ENCODE measurements at regions not wholly inside any gene's neighbourhood (a gene's known extent, or its start where the extent isn't known, plus 50 kb on each side); places are given as distances from the start of the nearest gene placed in this dataset.

DNA sequence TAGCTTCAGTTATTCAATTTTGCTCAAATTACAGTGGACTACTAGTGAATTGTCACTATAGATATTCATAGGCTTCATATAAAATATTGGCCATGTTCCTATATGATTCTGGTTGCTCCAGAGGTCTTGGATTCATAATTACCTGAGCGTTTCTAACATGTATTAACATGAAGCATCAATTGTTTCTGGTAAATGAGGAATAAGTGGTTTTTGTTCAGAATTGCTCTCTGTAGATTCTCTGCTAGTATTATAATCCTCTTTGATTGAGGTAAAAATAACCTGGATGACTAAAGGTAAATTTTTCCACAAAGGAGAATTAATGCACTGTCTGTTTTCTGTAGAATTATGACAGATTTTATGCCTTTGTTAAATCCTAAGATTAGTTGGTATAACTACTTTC, 258.1 kb upstream of the CNTN6 start:
- CTCF ChIA-PET = no interaction called here
- Mint-ChIP-seq H3K27ac (no peak overlapping the region), H3K9me3 (peaks cover 6% of the 10 kb centered on the region), H3K4me3 (no peak overlapping the region), H3K4me1 (no peaks in the 10 kb centered on the region), H3K36me3 (ENCODE audit: low read depth) (no peaks in the 10 kb centered on the region), H3K27me3 (no peaks in the 10 kb centered on the region)
- POLR2A ChIA-PET = no interaction called here
- no peak for DNase-seq

DNA sequence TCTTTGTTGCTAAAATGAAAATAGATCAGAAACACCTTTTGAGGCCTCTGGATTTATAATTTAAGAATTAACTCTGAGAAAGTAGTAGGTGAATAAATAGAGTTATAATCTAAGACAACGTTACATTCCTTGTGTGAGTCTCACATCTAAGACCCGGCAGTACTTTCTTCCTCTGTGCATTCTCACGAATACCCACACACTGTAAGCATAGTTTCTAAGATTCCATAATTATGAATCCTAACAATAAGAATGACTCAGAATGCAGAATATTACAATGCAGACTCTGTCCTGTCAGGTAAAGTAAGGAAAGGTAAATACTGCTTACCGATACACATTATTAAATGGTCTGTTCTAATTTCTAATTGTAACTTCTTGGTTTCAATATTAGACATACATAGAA, 257.7 kb upstream of the CNTN6 start:
- no peaks in the 10 kb centered on the region for H3K27me3 Mint-ChIP-seq
- H3K9me3 Mint-ChIP-seq = peaks cover 8% of the 10 kb centered on the region
- H3K36me3 Mint-ChIP-seq (ENCODE audit: low read depth) = no peaks in the 10 kb centered on the region
- no peaks in the 10 kb centered on the region for H3K4me1 Mint-ChIP-seq
- CTCF ChIA-PET = no interaction called here
- H3K4me3 Mint-ChIP-seq = no peak overlapping the region
- DNase-seq = no peak
- no peak overlapping the region for H3K27ac Mint-ChIP-seq
- POLR2A ChIA-PET = no interaction called here

DNA sequence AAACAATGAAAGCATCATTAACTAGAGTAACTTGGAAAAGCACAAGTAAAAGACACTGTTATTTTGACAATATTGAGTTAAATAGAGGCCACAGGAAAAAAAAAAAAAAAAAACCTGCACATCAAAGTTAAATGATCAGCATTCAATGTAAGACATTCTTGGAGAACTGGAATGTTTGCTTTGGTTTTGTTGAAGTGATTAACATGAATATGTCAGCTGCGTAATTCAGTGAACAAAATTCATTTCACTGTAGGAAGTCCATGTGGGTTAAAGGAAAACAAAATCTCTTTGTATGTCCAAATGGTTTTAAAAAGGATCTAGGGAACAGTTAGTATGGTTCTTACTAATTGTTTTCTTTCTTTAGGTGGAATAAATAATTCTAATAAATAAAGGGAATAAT, 252.8 kb upstream of the CNTN6 start:
- Mint-ChIP-seq H3K36me3 (ENCODE audit: low read depth) (no peaks in the 10 kb centered on the region), H3K4me3 (no peak overlapping the region), H3K27me3 (no peaks in the 10 kb centered on the region), H3K27ac (no peak overlapping the region), H3K9me3 (peaks cover 2% of the 10 kb centered on the region), H3K4me1 (no peaks in the 10 kb centered on the region)
- POLR2A ChIA-PET = no interaction called here
- no peak for DNase-seq
- CTCF ChIA-PET = no interaction called here

DNA sequence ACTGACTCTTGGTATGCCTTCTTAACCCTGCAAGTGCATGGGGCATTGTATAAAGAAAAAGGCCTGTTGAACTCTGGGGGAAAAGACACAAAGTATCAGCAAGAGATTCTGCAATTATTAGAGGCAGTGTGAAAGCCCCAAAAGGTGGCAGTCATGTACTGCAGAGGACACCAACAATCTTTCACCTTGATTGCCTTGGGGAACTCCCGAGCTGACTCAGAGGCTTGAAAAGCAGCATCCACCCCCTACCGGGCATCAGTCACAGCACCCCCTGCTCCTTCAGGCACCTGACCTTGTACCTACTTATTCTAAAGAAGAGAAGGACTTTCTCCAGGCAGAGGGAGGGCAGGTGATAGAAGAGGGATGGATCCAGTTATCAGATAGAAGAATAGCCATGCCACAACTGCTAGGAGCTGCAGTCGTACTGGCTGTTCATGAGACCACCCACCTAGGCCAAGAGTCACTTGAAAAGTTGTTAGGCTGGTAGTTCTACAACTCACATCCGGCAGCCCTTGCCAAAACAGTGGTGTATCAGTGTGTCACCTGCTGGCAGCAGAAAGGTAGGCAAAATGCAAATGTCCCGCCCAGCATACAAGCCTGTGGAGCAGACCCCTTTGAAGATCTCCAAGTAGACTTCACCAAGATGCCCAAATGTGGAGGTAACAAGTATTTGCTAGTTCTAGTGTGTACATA, 241.6 kb upstream of the CNTN6 start:
- ChIA-PET POLR2A (no interaction called here), CTCF (interaction anchor here (0.6 kb wide), 1 partner anchor 48 kb away, joined by 3 read pairs; no protein-coding TSS in a partner anchor)
- no peaks in the 10 kb centered on the region for H3K4me1 Mint-ChIP-seq

GRCh38 chr3:852033-852432, 240.8 kb upstream of the CNTN6 start:
- ChIA-PET CTCF (no interaction called here), POLR2A (no interaction called here)
- peaks cover 2% of the 10 kb centered on the region for H3K9me3 Mint-ChIP-seq
- no peaks in the 10 kb centered on the region for H3K4me1 Mint-ChIP-seq
- no peak overlapping the region for H3K27ac Mint-ChIP-seq
- DNase-seq = no peak
- no peaks in the 10 kb centered on the region for H3K36me3 Mint-ChIP-seq (ENCODE audit: low read depth)
- H3K4me3 Mint-ChIP-seq = no peak overlapping the region
- H3K27me3 Mint-ChIP-seq = no peaks in the 10 kb centered on the region

More for the DNA sequence above, 241.6 kb upstream of the CNTN6 start:
- Mint-ChIP-seq H3K9me3 (peaks cover 2% of the 10 kb centered on the region), H3K27me3 (no peaks in the 10 kb centered on the region), H3K27ac (no peak overlapping the region), H3K4me3 (no peak overlapping the region), H3K36me3 (ENCODE audit: low read depth) (no peaks in the 10 kb centered on the region)
- no peak for DNase-seq

DNA sequence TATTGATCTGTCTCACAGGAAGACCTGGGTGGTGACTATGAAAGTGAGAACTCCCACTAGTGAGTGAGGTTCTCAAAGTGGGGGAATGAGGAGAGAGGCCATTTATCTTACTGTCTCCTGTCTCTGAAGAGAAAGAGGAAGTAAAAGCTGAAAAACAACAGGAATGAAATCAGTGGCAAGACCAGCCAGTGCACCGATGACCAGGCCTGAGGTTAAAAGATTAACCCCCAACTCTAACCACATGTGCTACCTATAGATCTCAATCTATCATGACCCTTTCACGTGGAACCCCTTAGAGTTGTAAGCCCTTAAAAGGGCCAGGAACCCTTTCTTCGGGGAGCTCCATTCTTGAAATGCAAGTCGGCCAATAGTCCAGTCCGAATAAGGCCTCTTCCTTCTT, 239.3 kb upstream of the CNTN6 start:
- no peaks in the 10 kb centered on the region for H3K36me3 Mint-ChIP-seq (ENCODE audit: low read depth)
- ChIA-PET CTCF (no interaction called here), POLR2A (no interaction called here)
- DNase-seq = no peak
- H3K4me1 Mint-ChIP-seq = no peaks in the 10 kb centered on the region
- H3K27ac Mint-ChIP-seq = no peak overlapping the region
- no peaks in the 10 kb centered on the region for H3K9me3 Mint-ChIP-seq
- no peak overlapping the region for H3K4me3 Mint-ChIP-seq
- no peaks in the 10 kb centered on the region for H3K27me3 Mint-ChIP-seq

GRCh38 chr3:859135-859534, 233.7 kb upstream of the CNTN6 start:
- H3K36me3 Mint-ChIP-seq (ENCODE audit: low read depth) = no peaks in the 10 kb centered on the region
- POLR2A ChIA-PET = no interaction called here
- CTCF ChIA-PET = interaction anchor here (1.7 kb wide), 1 partner anchor 14 kb away, joined by 4 read pairs; no protein-coding TSS in a partner anchor
- peaks cover 1% of the 10 kb centered on the region for H3K4me1 Mint-ChIP-seq
- peaks cover 2% of the 10 kb centered on the region for H3K9me3 Mint-ChIP-seq
- no peak overlapping the region for H3K4me3 Mint-ChIP-seq
- no peaks in the 10 kb centered on the region for H3K27me3 Mint-ChIP-seq
- DNase-seq = no peak
- H3K27ac Mint-ChIP-seq = no peak overlapping the region

- H3K9me3 Mint-ChIP-seq = peaks cover 2% of the 10 kb centered on the region
- H3K27ac Mint-ChIP-seq = no peak overlapping the region
- H3K4me3 Mint-ChIP-seq = no peak overlapping the region
- no peaks in the 10 kb centered on the region for H3K27me3 Mint-ChIP-seq
- no peak for DNase-seq
- POLR2A ChIA-PET = no interaction called here
- CTCF ChIA-PET = no interaction called here
- peaks cover 1% of the 10 kb centered on the region for H3K4me1 Mint-ChIP-seq
- H3K36me3 Mint-ChIP-seq (ENCODE audit: low read depth) = no peaks in the 10 kb centered on the region
Measured at GRCh38 chr3:861721-862120, 231.1 kb upstream of the CNTN6 start.

DNA sequence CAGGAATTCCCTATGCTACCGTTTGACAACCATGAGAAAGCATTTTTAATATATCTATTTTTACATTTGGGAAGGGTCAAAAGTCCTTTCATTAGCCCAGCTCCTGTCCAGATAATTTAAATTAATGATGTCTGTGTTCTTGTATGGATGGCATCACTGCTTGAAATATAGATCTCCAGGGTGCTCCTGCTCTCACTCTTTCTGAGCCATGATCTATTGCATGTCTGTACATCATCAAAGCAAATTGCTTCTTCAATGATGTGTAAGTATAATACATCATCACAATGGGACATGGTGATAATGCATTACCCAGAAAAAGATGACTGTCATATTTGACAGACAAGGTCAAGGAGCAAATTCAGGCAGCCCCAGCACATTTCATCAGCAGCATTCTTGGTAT, 223.6 kb upstream of the CNTN6 start:
- CTCF ChIA-PET = no interaction called here
- no peak for DNase-seq
- no peak overlapping the region for H3K27ac Mint-ChIP-seq
- H3K36me3 Mint-ChIP-seq (ENCODE audit: low read depth) = no peaks in the 10 kb centered on the region
- H3K9me3 Mint-ChIP-seq = no peaks in the 10 kb centered on the region
- no peaks in the 10 kb centered on the region for H3K27me3 Mint-ChIP-seq
- POLR2A ChIA-PET = no interaction called here
- H3K4me1 Mint-ChIP-seq = no peaks in the 10 kb centered on the region
- no peak overlapping the region for H3K4me3 Mint-ChIP-seq

DNA sequence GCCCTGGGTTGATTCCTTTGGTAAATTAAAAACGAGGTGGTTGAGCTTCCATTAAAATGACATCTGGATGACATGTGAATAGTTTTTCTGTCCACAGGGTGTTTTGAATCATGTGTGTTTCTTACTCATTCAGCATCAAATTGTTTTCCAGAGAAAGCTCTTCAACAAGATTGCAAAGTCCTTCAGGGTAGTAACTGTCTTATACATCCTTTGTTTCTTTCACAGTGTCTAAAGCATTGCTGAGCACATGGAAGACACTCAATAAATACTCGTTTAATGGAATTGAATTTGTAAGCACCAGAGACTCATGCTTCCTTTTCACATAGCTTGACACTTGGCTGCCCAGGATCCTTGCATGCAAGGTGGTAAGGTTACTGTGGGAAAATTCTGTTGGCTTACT, 223.1 kb upstream of the CNTN6 start:
- Mint-ChIP-seq H3K4me1 (no peaks in the 10 kb centered on the region), H3K27ac (no peak overlapping the region), H3K9me3 (no peaks in the 10 kb centered on the region), H3K27me3 (no peaks in the 10 kb centered on the region), H3K4me3 (no peak overlapping the region), H3K36me3 (ENCODE audit: low read depth) (no peaks in the 10 kb centered on the region)
- DNase-seq = no peak
- POLR2A ChIA-PET = no interaction called here
- CTCF ChIA-PET = interaction anchor here (0.6 kb wide), 1 partner anchor 57 kb away, joined by 3 read pairs; no protein-coding TSS in a partner anchor

- ChIA-PET CTCF (no interaction called here), POLR2A (no interaction called here)
- H3K27me3 Mint-ChIP-seq = no peaks in the 10 kb centered on the region
- no peak overlapping the region for H3K4me3 Mint-ChIP-seq
- no peaks in the 10 kb centered on the region for H3K4me1 Mint-ChIP-seq
- no peak for DNase-seq
- no peak overlapping the region for H3K27ac Mint-ChIP-seq
- H3K36me3 Mint-ChIP-seq (ENCODE audit: low read depth) = no peaks in the 10 kb centered on the region
- no peaks in the 10 kb centered on the region for H3K9me3 Mint-ChIP-seq
Measured at GRCh38 chr3:871651-872050, 221.2 kb upstream of the CNTN6 start.

GRCh38 chr3:877001-877400, 215.8 kb upstream of the CNTN6 start:
- ChIA-PET CTCF (no interaction called here), POLR2A (no interaction called here)
- Mint-ChIP-seq H3K27me3 (no peaks in the 10 kb centered on the region), H3K9me3 (no peaks in the 10 kb centered on the region), H3K36me3 (ENCODE audit: low read depth) (no peaks in the 10 kb centered on the region), H3K4me1 (peaks cover 4% of the 10 kb centered on the region), H3K4me3 (no peak overlapping the region), H3K27ac (no peak overlapping the region)
- no peak for DNase-seq

DNA sequence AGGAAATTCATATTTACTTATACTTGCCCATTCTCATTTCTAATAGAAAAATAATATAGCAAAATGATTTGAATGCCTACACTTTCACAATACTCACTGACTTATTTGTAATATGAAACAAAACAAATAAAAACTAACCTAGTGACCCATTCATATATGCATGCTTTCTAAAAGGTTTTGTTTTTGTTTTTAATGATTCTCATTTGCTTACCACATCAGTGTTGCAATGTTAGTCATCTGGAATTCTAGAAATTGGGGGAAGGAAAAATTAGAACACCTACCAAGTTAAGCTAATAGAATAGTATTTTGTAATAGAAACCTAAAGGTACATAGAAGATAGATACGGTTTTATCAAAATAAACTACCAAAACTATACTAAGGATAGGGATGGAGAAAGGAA, 214.1 kb upstream of the CNTN6 start:
- H3K9me3 Mint-ChIP-seq = no peaks in the 10 kb centered on the region
- peaks cover 4% of the 10 kb centered on the region for H3K4me1 Mint-ChIP-seq
- ChIA-PET CTCF (interaction anchor here (0.5 kb wide), 1 partner anchor 123 kb away, joined by 3 read pairs; no protein-coding TSS in a partner anchor), POLR2A (no interaction called here)
- H3K27me3 Mint-ChIP-seq = no peaks in the 10 kb centered on the region
- H3K27ac Mint-ChIP-seq = no peak overlapping the region
- no peak for DNase-seq
- H3K4me3 Mint-ChIP-seq = no peak overlapping the region
- no peaks in the 10 kb centered on the region for H3K36me3 Mint-ChIP-seq (ENCODE audit: low read depth)

GRCh38 chr3:880371-880770, 212.5 kb upstream of the CNTN6 start:
- DNase-seq = no peak
- no peaks in the 10 kb centered on the region for H3K9me3 Mint-ChIP-seq
- no peak overlapping the region for H3K27ac Mint-ChIP-seq
- CTCF ChIA-PET = no interaction called here
- H3K27me3 Mint-ChIP-seq = no peaks in the 10 kb centered on the region
- no peaks in the 10 kb centered on the region for H3K36me3 Mint-ChIP-seq (ENCODE audit: low read depth)
- H3K4me1 Mint-ChIP-seq = peaks cover 4% of the 10 kb centered on the region
- no peak overlapping the region for H3K4me3 Mint-ChIP-seq
- POLR2A ChIA-PET = no interaction called here

Measured in activated CD4-positive, alpha-beta T cell treated with anti-CD3 and anti-CD28 coated beads, Interleukin-2, amount 10 ng/mL, durations not matched to agents 7 days and 5 days (primary cell).